IPS-15b (cell line): ENCODE measurements at regions not wholly inside any gene's neighbourhood (a gene's known extent, or its start where the extent isn't known, plus 50 kb on each side); places are given as distances from the start of the nearest gene placed in this dataset.

Experiments
- H3K27me3 ChIP-seq: one replicate; pipeline ENCODE4 v1.6.1; 2013; ENCODE audit warnings: low read length; ENCODE audit not compliant: control insufficient read depth, insufficient read depth
- H3K36me3 ChIP-seq: one replicate; pipeline ENCODE4 v1.6.1; 2013; ENCODE audit warnings: low read length; ENCODE audit not compliant: control insufficient read depth, insufficient read depth
- H3K4me1 ChIP-seq: one replicate; pipeline ENCODE4 v1.6.1; 2013; ENCODE audit warnings: mild to moderate bottlenecking, low read length; ENCODE audit not compliant: control insufficient read depth, insufficient read depth
- H3K4me3 ChIP-seq: one replicate; pipeline ENCODE4 v1.5.1; 2013; ENCODE audit warnings: low read depth, low read length
- H3K9ac ChIP-seq: one replicate; pipeline ENCODE4 v1.6.1; 2013; ENCODE audit warnings: low read depth, mild to moderate bottlenecking, low read length
- H3K9me3 ChIP-seq: one replicate; pipeline ENCODE4 v1.6.1; 2013; ENCODE audit warnings: mild to moderate bottlenecking, low read length; ENCODE audit not compliant: control insufficient read depth, insufficient read depth

DNA sequence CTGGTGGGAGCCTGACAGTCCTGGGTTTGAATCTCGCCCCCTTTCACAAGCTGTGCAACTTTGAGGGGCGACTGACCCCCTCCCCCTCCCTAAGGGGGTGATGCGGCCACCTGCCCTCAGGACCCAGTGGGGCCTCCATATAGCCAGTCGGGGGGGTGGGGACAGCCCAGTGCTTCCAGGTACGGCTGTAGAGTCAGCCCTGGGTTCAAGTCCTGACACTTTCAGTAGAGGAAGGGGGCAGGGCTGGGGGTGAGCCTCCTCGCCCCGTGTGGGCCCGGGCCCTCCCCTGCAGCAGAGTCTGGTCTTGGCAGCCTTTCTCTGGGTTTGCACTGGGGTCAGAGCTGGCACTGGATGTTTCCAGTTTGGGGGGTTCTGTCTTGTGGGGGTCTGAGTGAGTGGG is 216.3 kb downstream of the C9orf50 start:
- Histone ChIP-seq H3K4me1 (peaks cover 4% of the 10 kb centered on the region), H3K27me3 (peaks cover 2% of the 10 kb centered on the region), H3K9me3 (no peaks in the 10 kb centered on the region), H3K9ac (no peak overlapping the region), H3K36me3 (no peaks in the 10 kb centered on the region), H3K4me3 (no peak overlapping the region)

DNA sequence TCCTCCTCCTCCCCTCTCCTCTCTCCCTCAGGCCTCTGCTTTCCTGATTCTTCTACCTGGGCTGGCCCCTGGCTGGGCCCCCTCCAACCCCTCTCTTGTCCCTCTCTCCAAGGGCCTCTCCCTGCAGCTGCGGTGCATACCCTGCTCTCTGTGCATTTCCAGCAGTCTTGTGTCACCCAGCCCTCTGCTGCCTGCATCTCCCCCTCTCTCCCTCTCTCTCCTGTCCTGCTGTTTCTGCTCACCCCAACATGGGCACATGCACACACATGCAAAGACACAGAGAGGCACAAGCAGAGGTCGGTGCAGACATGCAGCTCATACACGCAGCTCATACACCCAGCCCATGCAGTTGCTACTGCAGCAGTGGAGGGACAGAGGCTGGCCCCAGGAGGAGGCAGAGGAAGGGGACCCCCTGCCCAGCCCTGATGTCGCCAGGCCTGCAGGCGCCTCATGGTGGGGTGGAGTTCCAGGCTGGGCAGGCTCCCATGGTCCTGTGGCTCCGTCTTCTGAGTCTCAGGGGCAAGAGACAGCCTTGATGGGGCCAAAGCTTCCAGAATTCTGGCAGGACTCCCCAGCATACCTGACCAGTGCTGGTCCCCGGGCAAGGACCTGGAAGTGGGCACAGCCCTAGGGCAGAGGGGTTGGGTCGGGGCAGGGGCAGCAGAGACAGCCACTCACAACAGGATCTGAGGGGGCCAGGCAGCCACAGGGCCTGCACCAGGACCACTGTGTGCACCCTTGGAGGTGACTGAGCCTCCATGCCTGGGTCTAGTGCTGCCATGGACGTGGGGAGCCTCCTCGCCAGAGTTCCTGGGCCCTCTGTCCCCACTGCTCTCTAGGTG is 216.9 kb downstream of the C9orf50 start:
- Histone ChIP-seq H3K36me3 (no peaks in the 10 kb centered on the region), H3K9me3 (no peaks in the 10 kb centered on the region), H3K4me3 (no peak overlapping the region), H3K4me1 (peaks cover 4% of the 10 kb centered on the region), H3K27me3 (peaks cover 2% of the 10 kb centered on the region), H3K9ac (no peak overlapping the region)

DNA sequence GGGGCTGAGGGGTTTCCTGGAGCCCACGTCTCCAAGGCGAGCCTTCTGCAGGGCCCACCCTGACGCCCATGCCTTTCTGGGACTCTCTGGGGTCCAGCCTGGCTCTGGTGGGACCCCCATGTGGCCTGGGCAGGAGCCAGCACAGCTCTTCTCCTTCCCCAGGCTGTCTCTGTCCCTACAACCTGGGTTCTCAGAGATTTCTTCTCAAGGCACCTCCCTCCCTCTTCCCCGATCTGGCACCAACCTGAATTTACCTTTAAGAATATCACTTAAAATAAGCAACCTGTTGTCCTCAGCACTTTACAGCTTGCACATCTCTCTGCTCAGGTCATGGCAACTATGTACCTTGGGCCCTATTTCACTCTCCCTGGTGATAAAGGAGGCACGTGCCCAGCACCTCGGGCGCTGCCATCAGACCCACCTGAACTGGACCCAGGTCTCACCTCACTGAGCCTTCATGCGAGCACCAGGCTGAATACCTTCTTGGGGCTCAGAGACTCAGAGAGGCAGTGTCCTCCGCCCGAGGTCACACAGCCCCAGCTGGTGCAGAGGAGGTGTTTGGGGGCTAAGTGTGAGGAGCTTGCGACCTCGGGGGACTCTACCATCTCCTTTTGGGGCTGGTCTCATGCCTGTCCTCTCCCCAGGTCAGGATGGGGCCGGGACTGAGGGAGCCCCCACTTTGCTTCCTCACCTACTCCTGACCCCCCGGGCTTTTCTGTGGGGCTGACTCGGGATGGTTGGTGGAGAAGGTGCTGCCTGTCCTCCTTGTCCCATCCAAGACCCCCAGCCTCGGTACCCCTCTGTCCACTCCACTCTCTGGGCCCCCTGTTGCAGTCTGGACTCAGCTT is 217.7 kb downstream of the C9orf50 start:
- peaks cover 4% of the 10 kb centered on the region for H3K4me1 ChIP-seq
- no peak overlapping the region for H3K4me3 ChIP-seq
- no peaks in the 10 kb centered on the region for H3K9me3 ChIP-seq
- no peaks in the 10 kb centered on the region for H3K36me3 ChIP-seq
- no peak overlapping the region for H3K9ac ChIP-seq
- H3K27me3 ChIP-seq, result peaks cover 2% of the 10 kb centered on the region

DNA sequence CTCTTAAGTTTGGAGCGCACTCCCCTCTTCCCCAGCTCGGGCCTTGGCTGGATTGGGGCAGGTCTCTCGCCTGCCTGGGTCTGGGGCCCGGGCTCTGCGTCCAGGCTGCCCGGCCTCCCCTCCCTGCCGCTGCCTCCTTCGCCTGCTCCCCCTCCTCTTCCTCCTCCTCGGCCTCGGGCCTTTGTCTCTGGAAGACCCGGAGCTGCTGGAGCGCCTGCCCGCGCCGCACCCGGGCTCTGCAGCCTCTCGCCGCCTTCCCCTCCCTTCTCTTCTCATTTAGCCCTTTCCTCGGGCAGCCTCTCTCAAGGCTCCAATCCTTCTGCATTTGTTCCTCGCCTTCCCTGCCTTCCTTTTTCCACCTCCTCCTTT is 218.5 kb downstream of the C9orf50 start:
- H3K4me3 ChIP-seq, result no peak overlapping the region
- H3K9ac ChIP-seq, result no peak overlapping the region
- peaks cover 4% of the 10 kb centered on the region for H3K4me1 ChIP-seq
- H3K36me3 ChIP-seq, result no peaks in the 10 kb centered on the region
- peaks cover 2% of the 10 kb centered on the region for H3K27me3 ChIP-seq
- no peaks in the 10 kb centered on the region for H3K9me3 ChIP-seq

DNA sequence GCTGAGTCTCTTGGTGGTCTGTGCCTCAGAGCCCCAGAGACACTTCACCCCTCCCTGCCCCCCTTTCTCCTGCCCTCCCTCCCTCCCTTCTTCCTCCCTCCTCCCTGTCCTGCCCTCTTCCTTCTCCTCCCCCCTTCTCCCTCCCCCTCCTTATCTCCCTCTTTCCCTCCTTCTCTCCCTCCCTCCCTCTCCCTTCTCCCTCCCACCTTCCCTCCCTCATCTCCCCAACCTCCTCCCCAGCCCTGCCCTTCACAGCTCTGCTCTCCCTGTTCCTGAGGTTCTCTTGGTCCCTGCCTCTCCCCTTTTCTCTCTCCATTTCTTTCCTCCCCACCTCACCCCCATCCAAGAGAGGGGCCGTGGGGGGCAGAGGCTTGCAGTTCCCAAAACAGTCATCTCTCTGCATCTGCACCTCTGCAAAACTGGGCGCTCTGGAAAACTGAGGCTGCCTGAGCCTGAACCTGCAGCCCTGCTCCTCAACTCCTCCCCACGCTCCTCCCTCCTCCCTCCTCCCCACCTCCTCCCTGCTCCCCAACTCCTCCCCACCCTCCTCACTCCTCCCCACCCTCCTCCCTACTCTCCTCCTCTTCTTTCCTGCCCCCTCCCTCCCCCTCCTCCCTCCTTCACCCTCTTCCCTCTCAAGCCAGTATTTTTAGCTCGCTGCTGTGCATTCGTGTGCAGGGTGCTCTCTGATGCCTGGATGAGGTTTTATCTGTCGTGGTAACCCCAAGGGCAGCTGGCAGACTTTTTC is 219.1 kb downstream of the C9orf50 start:
- Histone ChIP-seq H3K9me3 (no peaks in the 10 kb centered on the region), H3K4me1 (peaks cover 4% of the 10 kb centered on the region), H3K9ac (no peak overlapping the region), H3K36me3 (no peaks in the 10 kb centered on the region), H3K4me3 (no peak overlapping the region), H3K27me3 (peaks cover 2% of the 10 kb centered on the region)

DNA sequence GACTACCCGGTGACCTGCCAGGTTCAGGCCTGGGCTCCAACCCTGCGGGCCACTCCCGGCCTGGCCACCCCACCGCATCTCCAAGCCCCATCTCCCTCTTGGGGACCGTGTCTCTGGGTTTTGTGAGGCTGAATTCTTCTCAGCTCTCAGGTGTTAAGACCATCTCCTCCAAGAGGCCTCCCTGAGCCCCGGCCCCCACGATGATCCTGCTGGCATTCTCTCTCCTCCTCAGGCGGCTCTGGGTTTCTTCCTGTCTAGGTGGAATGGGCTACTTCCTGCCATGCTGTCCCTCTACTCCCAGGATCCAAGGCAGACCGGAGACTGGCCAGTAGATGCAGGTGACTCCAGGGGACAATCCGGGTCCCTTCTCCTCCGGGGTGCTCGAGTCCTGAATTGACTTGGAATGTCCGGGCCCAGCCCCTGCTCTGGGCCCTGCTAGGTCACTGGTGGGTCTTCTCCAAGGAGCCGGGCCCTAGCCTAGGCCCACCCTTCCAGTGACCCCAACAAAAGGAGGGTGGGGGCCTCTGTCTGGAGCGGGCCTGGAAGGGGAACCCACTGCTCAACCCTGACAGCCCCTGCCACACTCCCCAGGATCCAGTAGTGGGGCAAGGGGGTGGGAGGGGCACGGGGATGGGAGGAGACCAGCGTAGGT is 219.8 kb downstream of the C9orf50 start:
- Histone ChIP-seq H3K4me1 (peaks cover 4% of the 10 kb centered on the region), H3K4me3 (no peak overlapping the region), H3K36me3 (no peaks in the 10 kb centered on the region), H3K9ac (no peak overlapping the region), H3K27me3 (peaks cover 5% of the 10 kb centered on the region), H3K9me3 (no peaks in the 10 kb centered on the region)

DNA sequence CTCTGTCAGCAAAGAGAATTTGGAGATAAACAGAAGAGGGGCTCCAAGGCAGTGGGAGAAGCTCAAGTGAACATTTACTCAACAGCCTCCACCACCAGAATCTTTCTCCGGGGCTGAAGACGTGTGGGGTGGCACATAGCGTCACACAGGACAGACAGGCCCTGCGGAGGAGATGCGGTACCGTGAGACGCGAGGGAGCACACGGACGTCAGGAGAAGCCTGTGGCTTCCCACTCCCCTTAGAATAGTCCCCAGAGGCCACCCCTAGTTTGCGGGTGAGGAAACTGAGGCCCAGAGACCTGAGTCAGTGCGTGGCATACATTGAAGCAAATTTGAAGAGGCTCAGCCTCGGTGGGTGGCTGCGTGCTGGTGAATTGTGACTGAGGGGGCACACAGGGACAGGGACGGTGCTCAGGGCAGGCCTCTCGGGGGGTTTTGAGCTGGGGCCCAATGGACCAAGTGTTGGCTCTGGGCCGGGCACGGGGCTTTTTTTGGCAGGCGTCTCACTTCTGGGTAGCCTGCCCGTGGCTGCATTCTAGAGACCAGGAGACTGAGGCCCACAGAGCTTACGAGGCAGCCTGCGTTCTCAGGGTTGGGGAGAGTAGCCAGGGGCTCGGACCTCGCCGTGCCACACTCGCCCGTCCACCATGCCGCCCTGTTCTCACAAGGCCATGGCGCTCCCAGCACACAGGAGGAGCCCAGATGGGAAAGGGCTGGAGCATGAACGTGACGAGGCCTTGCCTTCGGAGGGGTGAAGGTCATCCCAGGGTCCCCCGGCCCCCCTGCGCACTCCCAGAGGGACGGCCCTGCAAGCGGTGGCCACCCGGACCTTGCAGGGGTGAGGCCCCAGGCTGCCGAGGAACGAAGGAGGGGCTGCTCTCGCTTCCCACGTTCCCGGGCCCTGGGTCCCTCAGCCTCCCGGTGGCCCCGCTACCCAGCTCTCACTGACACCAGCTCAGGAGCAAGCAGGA is 220.6 kb downstream of the C9orf50 start:
- H3K4me3 ChIP-seq, result no peak overlapping the region
- H3K9ac ChIP-seq, result no peak overlapping the region
- H3K4me1 ChIP-seq, result peaks cover 2% of the 10 kb centered on the region

DNA sequence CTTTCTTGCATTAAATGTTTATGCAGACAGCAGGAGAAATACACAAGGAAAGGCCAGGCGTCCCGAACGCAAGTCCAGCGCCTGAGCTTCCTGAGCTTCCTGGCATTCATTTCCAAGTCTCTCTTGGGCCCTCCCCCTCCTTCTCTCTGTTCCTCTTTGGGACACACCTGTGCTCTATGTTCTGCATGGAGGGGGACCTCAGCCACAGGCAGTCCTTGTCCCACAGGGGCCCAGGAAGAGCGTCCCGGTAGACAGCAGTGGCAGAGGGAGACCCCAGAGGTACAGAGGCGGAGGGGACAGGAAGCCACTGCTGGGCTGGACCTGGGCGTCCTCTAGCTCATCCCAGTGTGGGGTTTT is 221.3 kb downstream of the C9orf50 start:
- no peaks in the 10 kb centered on the region for H3K36me3 ChIP-seq
- peaks cover 8% of the 10 kb centered on the region for H3K27me3 ChIP-seq
- no peak overlapping the region for H3K9ac ChIP-seq
- H3K4me3 ChIP-seq, result no peak overlapping the region
- no peaks in the 10 kb centered on the region for H3K9me3 ChIP-seq
- no peaks in the 10 kb centered on the region for H3K4me1 ChIP-seq

More for the DNA sequence above, 220.6 kb downstream of the C9orf50 start:
- H3K36me3 ChIP-seq, result no peaks in the 10 kb centered on the region
- H3K9me3 ChIP-seq, result no peaks in the 10 kb centered on the region
- peaks cover 8% of the 10 kb centered on the region for H3K27me3 ChIP-seq

DNA sequence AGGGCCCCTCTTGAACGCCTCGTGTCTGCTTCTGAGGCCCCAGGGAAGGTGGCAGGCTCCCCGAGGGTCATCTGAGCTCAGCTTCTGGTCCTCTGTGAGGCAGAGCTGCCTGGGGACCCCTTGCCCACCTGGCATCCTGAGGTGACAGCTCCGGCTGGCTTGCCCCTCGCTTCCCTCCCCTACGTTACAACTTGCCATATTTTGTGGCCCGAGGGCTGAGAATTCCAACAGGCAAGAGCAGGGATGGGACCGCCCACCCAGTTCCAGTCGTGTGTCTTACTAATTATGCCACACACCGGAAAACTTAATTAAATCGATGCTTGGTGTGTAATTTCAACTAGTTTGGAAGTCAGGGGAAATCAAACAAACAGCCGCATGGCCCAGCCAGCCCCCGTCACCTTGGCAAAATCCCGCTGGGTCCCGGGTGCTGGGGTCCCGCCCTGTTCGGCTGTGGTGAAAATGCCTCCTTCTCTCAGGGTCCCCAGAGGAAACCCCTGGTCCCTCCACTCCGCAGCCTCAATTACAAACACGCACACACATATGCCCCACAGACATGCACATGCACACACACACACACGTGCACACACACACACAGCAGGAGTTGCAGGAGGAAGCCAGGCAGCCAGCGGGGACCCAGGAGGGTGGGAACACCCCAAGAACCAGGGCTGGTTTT is 221.0 kb upstream of the IER5L start:
- Histone ChIP-seq H3K4me3 (no peak overlapping the region), H3K4me1 (no peaks in the 10 kb centered on the region), H3K36me3 (no peaks in the 10 kb centered on the region), H3K27me3 (peaks cover 8% of the 10 kb centered on the region), H3K9me3 (no peaks in the 10 kb centered on the region), H3K9ac (no peak overlapping the region)
